ENCODE measurements at regions not wholly inside any gene's neighbourhood (a gene's known extent, or its start where the extent isn't known, plus 50 kb on each side); places are given as distances from the start of the nearest gene placed in this dataset.

DNA sequence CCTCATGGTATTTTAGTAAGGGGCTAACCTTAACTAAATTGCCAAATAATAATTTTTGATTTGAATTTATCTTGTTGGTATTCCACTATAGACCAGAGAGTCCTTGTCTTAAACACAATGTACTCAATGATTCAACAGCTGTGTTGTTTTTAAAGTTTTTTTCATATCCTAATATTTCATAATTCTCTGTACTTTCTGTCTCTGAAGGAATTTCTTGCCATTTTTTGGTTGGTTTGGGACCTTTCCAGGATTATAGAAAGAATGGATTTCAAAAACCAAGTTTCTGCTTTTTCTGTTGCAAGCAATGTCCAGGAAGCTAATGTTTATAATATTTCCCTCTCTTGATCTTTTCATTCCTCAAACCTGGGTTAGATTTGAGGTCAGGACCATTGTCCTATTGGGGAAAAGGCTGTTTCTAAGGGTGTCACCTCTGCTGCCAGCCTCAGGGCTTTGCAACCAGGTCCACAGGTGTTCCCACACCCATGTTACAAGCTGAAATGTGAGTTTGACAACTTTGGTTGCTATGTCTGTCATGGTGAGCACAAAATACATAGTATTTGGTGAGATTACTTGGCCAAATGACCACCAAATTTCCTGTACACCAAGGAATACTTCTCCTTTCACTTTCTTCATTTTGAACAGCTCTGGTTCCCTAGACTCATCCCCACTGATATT, 363.7 kb upstream of the RGMA start:
- TF ChIP-seq POLR2AphosphoS5 (IDR thresholded peaks at IDR 0.05; ENCODE audit: low read depth), result no peak
- TF ChIP-seq, protein P1, sequence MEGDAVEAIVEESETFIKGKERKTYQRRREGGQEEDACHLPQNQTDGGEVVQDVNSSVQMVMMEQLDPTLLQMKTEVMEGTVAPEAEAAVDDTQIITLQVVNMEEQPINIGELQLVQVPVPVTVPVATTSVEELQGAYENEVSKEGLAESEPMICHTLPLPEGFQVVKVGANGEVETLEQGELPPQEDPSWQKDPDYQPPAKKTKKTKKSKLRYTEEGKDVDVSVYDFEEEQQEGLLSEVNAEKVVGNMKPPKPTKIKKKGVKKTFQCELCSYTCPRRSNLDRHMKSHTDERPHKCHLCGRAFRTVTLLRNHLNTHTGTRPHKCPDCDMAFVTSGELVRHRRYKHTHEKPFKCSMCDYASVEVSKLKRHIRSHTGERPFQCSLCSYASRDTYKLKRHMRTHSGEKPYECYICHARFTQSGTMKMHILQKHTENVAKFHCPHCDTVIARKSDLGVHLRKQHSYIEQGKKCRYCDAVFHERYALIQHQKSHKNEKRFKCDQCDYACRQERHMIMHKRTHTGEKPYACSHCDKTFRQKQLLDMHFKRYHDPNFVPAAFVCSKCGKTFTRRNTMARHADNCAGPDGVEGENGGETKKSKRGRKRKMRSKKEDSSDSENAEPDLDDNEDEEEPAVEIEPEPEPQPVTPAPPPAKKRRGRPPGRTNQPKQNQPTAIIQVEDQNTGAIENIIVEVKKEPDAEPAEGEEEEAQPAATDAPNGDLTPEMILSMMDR (IDR thresholded peaks at IDR 0.05; ENCODE audit: insufficient read depth, low read length), result no peak

Measured in HL-60 (cell line).